ENCODE measurements at regions not wholly inside any gene's neighbourhood (a gene's known extent, or its start where the extent isn't known, plus 50 kb on each side); places are given as distances from the start of the nearest gene placed in this dataset.
A peak's percentile ranks its signal among the peaks of the same experiment; 100 is the strongest.

DNA sequence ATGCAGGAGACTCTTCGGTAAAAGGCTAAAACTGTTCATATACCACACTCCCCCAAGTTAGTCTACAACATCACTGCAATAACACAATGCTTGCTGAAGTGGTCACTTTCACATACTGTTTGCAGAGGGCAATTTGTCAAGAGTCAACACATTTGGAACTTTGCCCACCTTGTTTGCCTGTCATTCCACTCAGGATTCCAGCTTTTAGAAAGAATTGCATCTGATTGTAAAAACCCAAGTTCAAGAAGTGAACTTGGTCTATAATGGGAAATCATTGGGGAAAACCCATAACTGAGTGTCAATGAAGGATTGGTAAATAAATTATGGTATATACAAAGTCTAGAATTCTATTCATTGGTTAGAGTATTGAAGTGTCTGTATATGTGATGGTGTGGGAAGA lies 120.5 kb downstream of the GADD45G start:
- DNase-seq, result no peak

DNA sequence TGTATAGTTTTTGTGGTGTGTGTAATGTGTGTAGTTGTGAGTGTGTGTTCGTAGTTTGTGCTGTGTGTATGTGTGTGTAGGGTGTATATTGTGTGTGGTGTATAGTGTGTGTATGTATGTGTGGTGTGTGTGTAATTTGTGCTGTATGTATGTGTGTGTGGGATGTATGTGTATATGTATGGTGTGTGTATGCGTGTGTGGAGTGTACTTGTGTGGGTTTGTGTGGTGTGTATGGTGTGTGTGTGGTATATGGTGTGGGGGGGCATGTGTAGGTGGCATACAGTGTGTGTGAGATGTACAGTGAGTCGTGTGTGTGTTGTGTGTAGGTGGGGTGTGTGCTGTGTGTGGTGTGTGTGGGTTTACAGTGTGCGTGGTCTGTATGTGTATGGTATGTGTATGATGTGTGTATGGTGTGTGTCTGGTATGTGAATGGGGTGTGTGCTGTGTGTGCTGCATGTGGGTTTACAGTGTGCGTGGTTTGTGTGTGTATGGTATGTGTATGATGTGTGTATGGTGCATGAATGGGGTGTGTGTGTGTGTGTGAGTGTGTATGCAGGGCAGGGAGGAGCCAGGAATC lies 125.2 kb downstream of the GADD45G start:
- DNase-seq, result no peak

DNA sequence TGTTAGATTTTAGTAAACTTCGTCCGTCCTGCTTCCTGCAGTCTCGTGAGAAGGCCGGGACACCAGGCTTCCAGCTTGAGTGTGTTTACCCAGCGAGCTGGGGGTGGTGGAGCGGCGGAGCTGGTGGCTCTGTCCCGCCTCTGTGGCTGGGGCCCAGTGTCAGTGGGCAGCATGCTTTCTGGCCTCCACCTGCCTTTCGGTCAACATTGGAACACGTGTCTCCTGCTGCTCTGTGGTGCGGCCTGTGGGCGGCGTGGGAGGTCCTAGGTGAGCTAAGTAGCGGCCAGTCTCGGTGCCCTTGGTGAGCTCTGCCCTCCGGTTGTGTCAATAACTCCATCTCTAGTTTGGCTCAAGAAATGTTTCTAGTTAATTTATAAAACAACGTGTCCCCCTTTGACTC lies 125.9 kb downstream of the GADD45G start:
- DNase-seq, result no peak

DNA sequence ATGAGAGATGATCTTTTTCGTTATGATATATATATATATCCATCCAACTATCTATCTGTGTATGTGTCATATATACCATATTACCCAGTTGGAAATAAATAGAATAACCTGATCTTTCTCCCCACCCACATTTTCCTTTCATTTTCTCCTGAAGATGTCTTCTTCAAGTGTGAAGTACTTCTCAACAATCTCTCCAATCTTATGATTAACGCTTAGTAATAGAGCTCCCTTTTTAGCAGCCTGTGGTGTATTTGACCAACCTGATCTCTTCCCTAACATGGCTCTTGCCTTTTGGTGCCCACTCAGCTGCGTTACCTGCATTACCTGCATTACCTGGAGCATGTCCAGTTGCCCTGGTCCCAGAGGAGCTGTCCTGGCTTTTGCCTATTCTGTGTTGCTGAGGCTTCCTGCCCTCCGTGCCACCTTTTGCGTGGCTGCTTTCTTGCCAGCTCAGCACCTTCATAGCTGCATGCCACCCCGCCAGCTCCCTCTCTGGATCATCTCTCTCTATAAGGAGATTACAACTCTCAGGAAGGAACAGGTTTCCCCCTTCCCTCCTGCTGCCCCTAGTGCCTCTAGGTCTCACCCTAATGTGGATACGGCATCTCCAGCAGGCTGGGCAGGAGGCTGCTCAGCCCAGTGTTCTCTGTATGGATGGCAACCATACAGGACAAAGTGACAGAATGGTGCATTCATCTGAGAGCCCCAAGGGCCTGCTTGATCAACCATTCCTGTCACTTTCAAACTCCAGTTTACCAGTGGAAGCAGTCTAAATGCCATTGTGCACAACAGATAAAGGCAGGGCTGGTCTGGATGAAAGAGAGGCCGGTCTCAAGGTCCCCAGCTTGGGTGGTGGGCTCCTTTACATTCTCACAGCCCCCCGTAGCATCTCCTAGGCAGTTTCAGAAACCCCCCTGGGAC lies 126.7 kb downstream of the GADD45G start:
- no peak for DNase-seq

DNA sequence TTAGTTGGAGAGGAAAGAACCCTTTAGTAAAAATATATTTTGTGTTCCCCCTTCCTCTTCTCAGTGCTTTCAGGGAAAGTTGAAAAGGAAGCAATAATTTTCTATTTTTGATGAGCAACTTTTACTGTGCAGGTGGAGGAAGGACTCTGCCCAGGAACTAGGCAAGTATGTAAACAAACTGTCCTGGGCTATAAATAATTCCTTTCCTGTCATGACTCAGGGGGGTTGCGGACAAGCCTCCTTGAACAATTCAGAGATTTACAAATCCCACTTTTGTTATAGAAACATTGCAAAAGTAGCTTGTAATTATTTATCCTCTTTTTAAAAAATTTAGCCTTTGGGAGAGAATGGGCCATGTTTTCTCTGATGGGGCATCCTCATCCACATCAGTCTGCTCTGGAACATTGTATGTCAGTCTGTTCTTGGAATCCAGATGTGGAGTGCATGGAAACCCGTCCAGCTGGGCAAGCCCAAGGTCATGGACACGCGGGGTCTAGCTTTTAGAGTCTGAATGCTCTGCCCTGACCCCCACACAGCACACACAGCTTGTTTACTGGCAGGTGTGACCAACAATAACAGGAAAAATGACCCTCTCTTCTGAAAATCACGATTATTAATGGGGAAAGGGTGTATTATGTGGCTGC lies 127.6 kb downstream of the GADD45G start:
- DNase-seq, result no peak

DNA sequence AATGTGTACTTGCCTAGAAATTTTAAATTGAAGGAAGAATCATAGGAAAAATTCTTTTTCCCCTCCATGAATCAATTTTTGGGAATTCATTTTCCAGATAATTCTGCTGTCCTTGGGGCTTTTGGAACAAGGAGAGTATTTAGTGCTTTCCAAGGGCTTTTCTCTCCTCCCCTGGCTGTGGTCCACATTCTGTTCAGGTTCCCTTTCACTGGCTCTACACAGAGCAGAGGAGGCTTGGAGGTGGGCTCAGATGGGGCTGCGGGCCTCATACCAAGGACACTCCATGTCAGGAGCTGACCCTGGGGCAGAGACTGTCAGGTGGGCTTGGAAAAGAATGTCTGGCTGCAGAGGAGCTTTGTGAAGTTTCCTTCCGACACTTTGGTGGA lies 128.1 kb downstream of the GADD45G start:
- no peak for DNase-seq

DNA sequence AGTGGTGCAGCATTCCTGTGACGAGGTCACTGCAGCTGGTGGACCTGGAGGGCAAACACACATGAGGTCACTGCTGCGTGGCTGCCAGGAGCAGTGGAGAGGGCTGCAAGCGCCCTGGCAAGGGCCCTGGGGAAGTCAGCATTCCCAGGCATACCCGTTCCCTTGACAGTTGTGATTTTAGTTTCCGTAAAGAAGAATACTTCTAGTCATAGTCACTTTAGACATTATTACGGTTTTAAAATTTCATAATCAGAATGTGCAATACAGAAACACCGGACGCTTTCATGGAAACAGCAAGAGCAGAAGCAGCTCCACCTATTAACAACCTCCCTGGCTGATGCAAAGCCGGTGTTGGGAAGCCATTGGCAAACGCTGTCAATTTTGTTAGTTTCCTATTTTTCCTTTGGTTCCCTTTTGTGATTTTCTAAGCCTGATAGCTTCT lies 129.8 kb downstream of the GADD45G start:
- no peak for DNase-seq

DNA sequence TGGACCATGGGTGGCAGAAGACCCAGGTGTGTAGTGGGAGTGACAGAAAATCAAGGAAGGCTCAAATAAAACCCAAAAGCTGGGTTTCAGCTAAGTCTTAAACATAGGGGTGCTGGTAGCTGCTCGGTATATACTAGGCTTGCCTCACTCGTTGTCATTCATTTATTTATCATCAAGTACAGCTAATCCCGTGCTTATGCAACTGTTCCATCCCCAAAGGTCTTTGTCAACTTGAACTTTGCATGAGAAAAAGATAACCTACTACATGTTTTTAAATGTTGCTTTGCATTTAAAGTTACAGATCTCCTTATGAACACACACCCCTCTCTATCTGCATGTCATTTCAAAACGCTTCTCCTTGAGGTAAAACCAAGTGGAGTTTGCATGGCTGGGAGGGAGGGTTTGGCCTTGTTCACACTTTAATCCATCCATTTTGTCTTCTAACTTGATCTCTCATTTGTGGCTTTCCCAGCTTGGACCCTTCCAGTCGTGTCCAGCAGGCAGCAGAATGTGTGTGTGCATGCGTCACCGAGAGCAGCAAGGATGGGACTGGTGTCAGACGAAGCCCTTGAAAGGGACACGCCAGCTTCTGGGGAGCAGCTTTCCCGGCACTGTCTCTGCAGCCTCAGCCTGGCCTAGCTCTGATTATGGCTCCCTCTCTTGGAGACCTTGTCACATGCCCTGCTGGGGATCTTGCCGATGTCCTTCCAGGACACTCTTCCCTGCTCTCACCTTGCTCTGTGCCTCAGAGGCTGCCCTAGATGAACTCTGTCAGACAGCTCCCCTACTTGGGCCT lies 133.5 kb downstream of the GADD45G start:
- no peak for DNase-seq

DNA sequence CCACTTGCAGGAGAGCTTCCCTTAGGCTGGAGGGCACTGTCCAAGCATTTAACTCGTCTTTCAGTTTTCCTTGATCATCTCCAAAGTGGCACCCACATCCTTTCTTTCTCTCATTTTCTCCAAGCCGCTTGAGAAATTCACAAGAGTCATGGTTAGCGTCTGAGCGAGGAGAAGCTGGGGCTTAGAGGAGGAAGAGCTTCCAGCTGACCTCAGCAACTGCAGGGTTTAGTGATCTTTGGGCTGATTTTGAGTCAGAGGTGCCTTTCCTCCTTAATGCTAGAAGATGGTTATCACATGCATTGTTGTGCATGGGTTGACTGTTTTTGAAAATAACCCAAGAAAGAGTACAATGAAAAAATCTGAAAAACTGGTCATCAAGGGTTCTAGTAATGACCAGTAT lies 134.7 kb downstream of the GADD45G start:
- no peak for DNase-seq

DNA sequence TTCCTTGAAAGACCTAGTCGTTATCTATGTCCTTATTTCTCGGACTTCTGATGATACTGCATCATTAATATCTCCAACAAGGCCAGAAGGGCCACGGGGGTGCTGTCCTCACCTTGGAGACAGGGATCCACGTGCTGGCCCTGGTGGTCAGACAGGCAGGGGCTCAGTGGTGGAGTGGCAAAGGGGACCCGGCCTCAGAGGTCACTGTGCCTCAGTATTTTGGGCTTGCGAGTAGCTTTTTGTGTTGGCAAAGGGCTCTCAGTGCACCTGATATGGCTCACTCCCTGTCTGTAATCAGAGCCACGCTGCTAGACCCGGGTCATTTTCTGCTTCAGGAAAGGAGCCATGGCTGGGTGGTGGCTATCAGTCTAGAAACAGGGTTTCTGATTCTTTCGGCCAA lies 135.1 kb downstream of the GADD45G start:
- no peak for DNase-seq

DNA sequence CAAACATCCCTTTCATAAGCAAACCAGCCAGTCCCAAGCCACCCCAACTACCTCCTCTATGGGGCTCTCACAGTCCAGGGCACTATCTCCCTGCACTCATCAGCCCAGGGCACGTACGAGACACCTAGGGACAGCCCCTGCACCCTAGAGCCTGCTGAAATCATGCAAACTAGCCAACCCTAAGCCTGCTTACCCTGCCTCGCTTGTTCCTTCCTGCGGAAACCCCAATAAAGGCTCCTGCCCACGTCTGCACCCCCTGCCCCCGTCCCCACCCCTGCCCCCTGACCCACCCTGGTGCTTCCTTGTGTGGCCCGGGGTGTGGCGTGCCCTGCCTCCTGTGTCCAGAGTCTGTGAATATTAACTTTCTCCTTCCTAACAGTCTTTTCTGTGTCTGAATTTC lies 135.9 kb downstream of the GADD45G start:
- DNase-seq, result peak; percentile 7 to 27

DNA sequence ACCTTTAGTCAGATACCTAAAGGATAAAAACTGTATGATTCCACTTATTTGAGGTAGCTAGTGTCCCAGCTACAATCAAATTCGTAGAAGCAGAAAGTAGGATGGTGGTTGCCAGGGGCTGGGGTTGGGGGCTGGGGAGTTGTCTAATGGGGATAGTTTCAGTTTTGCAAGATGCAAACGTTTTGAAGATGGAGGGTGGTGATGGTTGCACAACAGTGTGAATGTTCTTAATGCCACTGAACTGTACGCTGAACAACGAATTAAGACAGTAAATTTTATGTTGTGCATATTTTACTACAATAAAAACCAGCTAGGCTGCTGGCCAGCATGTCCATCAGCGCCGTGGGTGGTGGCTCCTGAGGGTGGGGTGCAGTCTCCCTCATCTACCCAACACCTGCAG lies 137.8 kb downstream of the GADD45G start:
- no peak for DNase-seq

DNA sequence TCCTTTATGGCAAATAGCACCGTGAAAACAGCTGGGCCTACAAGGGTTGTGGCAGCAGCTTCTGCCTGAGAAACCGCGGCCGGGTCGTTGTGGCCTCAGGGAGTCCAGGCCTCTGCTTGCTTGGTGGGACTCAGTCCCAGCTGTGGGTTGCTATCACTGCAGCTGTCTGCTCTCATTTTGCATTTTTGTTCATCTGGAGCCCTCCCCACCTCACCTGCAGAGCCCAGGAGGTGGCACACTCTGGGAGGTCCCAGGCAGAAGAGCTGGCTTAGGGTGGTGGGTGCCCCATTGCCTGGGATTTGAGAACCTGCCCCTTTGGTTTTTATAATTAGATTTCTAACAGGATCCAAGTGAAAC lies 138.4 kb downstream of the GADD45G start:
- DNase-seq, result peak in 1 of 2 donors; percentile 13

DNA sequence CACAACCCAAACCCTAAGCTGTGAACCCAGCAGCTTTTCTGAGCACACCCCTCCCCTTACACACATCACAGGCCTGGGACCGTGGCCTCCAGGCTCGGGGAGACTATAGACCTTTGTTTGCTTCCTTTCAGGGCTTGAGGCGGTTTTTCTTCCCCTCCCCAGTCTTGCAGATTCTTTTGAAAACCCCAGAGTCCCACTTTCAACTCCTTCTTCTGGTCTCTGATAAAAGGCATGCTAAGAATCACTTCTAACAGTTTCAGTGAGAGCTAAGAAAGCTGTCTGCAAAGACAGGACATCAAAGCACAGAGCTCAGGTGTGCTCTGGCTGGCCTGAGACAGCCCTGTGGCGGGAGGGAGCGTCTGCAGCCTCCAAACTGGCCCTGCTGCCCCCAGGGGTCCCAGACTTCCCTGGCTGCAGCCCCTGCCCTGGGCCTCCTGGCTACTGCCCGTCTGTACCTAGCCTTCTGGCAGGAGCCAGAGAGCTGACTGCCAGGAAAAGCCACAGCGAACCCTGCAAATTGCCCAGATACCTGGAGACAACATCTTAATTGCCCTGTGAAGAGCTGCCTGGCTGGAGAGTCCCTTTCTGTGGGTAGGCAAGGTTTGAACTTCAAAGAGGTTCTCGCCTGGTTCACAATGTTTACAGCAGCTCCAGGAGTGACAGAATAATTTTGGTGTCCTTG lies 138.9 kb downstream of the GADD45G start:
- peak; percentile 33 to 39 for DNase-seq

DNA sequence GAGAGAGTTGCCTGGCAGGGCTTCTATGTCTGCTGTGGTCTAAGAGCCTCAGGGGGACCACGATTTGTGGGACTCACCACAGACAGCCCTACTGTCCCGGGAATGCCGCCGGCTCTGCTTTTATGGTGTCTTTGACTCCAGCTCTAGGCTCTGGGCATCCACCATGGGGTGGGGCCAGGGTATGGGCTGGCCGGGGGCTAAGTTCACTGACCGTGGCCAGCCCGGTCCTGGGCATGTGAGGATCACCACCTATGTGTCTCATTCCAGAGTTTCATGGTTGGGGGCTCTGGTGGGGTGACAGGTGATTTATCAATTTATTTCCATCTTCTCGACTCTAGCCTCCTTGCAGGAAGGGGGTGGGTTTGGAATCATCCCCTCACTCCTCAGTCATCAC lies 139.4 kb downstream of the GADD45G start:
- no peak for DNase-seq

DNA sequence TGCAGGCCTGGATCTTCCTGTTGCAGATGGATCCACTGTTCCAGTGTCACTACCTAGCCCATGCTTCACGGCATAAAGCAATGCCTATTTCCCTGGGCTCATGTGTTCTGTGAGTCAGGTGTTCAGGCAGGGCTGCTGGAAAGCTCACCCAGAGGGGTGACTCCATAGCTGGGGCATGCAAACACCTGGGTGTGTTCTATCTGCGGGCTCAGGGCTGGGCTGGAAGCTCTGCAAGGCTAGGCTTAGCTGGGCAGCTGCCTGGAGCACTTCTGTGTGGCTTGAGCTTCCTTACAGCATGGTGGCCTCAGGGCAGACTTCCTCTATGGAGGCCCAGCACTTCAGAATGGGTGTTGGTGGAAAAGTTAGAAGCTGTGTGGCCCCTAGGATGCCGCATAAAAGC lies 139.9 kb downstream of the GADD45G start:
- DNase-seq, result no peak

DNA sequence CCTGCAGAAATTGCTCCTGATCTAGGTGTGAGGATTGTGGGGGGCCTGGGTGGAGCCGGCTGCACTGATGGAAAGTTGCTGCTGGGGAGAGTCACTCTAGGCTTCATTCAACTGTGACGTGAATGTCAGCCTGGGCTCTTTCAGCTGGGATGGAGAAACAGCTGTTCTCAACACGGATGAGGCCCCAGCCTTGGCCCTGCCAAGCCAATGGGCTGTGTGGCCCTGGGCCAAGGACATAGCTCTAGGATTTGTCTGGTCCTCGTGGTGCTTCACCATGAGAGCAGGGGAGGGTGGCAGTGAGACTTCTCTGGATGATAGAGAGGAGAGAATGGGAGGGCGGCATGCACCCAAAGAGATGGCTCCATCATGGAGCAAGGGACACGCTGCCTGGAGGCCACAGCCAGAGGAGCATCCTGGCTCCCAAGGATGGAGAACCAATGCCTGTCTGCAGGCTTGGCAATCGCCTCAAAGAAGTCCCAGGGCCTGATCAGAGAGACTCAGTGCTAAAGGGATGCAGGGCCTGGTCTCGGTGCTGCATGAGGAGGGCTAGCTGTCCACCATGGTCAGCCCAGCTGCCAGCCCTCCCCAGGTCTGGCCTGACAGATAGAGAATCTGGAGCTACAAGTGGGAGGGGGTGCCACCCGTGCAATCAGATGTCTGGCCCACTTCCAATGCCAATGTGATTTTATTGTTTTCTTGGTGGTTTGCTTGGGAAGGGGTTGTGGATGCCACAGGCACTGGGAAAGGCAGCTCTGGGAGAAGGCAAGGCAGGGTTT lies 141.0 kb downstream of the GADD45G start:
- DNase-seq, result no peak

DNA sequence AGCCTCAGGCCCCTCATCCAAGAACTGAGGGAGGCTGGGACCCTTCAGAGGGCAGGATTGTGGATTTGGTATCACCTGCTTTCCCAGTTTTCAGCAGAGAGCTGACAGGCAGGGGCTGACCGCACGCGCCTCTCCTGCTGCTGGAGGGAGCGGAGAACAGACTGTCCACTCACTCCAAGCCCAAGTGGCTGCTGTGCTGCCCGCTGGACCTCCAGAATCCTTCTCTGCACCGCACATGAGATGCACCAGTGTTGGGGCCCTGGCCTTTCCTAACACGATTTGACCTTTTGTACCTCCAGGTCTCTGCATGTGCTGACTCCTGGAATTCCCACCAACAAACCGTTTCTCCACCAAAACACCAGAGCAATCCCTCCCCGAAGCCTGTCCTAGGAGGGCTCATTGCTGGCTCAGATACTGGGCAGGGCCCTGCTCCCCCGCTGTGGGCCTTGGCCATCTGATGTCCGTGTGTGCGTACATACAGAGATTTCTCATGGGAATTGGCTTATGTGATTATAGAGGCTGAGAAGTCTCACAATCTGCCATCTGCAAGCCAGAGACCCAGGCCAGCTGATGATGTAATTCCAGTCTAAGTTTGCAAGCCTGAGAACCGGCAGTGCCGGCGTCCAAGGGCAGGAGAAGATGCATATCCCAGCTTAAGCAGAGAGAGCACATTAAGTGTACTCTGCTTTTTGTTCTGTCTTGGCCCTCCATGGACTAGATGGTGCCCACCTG lies 141.7 kb downstream of the GADD45G start:
- no peak for DNase-seq

DNA sequence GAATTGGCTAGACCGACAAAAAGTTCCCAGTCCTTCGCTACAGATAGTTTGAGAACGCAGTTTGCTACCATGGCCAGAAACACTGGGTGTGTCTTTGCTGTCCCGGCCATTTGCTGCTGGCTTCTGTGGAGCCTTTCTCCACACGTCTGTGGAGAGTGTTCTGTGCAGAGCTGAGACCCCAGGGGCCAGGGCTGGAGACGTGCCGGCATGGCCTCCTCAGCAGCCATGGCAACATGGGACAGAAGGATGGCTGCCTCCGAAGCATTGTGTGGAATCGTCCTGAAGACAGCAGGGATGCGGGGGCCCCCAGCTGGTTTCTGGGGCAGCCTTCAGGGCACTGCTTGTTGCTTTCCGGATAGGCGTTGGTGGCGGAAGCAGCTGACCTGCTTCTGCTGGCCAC lies 142.8 kb downstream of the GADD45G start:
- DNase-seq, result no peak

DNA sequence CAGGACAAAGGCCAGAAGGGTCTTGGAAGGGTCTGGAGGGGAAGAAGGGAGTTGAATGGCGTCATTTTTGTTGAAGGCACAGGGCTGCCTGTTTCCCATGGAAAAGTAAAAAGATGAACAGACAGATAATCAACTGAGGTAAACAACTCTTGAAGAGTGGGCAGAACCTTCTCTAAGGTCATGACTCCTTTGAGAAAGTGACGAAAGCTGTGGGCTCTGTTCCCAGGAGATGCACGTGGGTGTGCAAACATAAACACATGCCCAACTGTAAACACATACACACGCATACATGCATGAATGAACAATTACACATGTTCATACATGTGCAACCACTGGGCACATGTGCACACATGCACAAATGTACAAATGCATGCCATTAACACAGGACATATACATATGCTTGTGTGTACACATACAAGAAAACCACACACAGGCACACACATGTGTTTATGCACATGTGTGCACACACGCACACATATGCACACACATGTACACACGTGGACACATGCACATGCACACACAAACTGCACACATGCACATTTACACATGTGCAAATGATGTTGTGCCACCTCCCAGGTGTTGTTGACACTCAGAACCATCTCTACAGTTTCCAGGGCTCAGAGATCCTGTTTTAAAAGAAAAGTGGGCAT lies 143.3 kb downstream of the GADD45G start:
- DNase-seq, result no peak
